DMS79 (cell line): ENCODE measurements at regions not wholly inside any gene's neighbourhood (a gene's known extent, or its start where the extent isn't known, plus 50 kb on each side); places are given as distances from the start of the nearest gene placed in this dataset.
A peak's percentile ranks its signal among the peaks of the same experiment; 100 is the strongest.

Experiments used
- DNase-seq: peaks from one replicate; lab custom pipeline; 2025; lab: John Stamatoyannopoulos, UW

DNA sequence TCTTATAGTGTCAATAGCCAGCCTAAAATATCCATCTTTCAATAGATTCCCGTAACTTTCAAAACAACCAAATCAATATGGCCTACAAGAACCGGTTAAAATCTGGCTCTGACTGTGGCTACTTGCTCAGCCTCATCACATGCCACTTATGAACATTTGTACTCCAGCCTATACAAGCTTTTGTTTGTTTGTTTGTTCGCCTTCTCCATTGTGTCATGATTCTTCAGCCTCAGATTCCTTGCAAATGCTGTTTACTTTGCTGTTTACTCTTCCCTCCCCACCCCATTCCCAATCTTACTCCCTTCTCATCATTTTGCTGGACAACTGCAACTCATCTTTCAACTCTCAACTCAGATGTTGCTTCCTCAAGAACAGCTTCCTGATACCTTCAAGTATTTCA, 161.2 kb downstream of the CAPZA3 start:
- no peak for DNase-seq

DNA sequence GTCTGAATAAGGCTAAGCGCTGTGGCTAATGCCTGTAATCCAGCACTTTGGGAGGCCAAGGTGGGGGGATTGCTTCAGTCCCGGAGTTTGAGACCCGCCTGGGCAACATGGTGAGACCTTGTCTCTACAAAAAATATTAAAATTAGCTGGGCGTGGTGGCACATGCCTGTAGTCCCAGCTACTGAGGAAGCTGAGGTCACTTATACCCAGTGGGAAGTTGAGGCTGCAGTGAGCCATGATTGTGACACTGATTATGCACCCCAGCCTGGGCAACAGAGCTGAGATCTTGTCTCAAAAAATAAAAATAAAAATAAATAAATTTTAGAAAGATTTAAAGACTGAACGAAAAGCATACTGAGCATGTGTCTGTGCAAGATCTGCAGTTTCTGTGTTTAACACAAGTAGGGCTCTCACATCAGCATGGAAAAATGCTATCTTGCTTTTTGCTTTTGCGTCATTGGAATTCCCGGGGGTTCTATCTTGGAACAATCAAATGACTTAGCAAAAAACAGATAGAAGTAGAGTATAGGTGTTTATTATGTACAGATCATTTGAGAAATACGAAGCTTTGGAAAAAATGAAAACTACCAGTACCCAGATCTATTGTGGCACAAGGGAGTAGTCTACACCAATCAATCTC, 161.9 kb downstream of the CAPZA3 start:
- no peak for DNase-seq

GRCh38 chr12:18905134-18905533, 167.2 kb downstream of the CAPZA3 start:
- DNase-seq = no peak

- no peak for DNase-seq
These were observed 168.5 kb downstream of the CAPZA3 start for GRCh38 chr12:18906395-18906794.

- no peak for DNase-seq
These were observed 169.2 kb downstream of the CAPZA3 start for GRCh38 chr12:18907127-18907526.

DNA sequence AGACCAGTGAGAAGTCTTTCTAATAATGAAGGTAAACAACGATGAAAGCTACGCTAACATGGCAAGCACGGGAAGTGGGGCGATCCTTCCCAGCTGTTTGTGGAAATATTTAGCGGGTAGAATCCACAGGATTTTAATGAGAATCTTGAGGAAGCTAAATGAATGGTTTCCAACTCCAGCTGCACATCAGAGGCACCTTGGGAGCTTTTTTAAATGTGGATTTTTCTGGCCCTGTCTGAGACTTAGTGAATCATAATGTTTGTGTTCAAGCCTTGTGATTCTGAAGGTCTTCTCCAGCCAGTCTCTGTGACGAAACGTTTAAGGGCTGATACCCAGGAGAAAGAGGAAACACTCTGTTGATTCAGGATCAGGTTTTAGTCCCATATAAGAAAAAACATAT, 169.8 kb downstream of the CAPZA3 start:
- no peak for DNase-seq

GRCh38 chr12:18908191-18908590, 170.3 kb downstream of the CAPZA3 start:
- no peak for DNase-seq

- no peak for DNase-seq
These were observed 182.1 kb downstream of the CAPZA3 start for GRCh38 chr12:18919871-18920511.

DNA sequence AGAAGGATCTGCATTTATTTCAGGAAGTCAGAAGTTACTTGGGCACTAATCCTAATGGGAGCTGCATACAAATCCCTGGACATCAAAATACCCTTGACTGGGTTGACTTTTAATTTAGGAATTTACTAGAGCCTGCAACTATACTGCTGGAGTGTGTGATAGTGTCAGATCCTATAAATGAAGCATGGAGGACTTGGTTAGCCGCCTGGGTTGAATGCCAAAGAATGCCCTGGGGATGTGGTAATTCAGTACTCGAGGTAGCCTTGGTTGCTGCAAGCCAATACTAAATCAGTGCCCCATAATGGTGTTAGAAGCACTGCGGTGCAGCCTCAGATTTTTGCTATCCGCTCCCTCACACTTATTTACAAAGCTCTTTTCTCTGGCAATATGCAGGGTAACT, 184.9 kb downstream of the CAPZA3 start:
- no peak for DNase-seq

- no peak for DNase-seq
These were observed 185.8 kb downstream of the CAPZA3 start for GRCh38 chr12:18923721-18924120.

GRCh38 chr12:18926188-18926587, 188.3 kb downstream of the CAPZA3 start:
- peak; percentile 70 for DNase-seq

GRCh38 chr12:18932211-18932610, 194.3 kb downstream of the CAPZA3 start:
- DNase-seq = no peak

- no peak for DNase-seq
These were observed 194.8 kb downstream of the CAPZA3 start for GRCh38 chr12:18932715-18933114.

DNA sequence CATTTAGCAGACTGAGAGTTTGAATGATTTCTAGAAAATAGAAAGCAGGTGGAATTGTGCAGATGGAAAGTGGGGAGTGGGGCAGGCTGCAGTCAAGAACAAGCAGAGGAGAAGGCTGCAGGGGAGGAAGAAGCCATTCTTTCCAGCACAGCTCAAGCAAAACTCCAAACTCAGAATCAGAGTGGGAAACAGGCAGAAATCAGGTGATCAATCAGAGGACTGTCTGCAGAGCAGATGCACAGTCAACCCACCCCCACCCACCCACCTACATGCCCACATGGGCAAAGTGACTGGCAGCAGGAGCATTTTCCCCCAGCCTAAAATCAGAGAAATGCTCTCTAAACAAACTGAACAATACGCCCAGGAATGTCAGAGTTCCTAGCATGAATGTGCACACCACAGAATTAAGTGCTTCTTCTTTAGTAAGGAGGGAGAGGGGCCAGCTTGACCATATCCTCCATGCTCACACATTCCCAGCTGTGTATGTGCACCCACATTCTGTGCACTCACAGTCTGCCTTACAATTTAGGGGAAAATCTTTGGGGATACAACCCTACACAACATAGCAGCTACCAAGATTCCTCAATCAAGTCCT, 194.1 kb upstream of the PLEKHA5 start:
- no peak for DNase-seq

GRCh38 chr12:18939051-18939450, 190.5 kb upstream of the PLEKHA5 start:
- DNase-seq = no peak

GRCh38 chr12:18942669-18943068, 186.9 kb upstream of the PLEKHA5 start:
- DNase-seq = no peak

- DNase-seq = no peak
These were observed 186.3 kb upstream of the PLEKHA5 start for GRCh38 chr12:18943200-18943599.

GRCh38 chr12:18946106-18946505, 183.4 kb upstream of the PLEKHA5 start:
- no peak for DNase-seq

DNA sequence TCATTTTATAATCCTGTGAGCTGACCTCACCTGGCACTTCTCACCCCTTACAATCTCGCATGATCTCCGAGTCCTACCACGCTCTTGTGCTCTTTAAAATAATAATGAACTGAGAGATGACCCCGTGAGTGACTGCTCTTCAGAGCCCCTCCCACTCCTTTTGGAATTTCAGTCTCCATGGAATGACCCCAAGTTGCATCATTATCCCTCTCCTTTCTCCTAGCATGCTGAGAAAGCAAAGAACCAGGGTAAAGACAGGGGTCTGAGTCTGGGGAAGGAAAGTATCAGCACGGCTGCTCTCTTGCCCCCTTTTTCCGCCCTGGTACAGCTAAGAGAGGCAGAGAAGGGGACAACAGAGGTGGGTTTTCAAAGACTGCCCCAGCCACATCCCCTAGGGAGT, 178.3 kb upstream of the PLEKHA5 start:
- no peak for DNase-seq

- no peak for DNase-seq
These were observed 176.0 kb upstream of the PLEKHA5 start for GRCh38 chr12:18953505-18953904.

GRCh38 chr12:18955594-18955993, 173.9 kb upstream of the PLEKHA5 start:
- no peak for DNase-seq

DNA sequence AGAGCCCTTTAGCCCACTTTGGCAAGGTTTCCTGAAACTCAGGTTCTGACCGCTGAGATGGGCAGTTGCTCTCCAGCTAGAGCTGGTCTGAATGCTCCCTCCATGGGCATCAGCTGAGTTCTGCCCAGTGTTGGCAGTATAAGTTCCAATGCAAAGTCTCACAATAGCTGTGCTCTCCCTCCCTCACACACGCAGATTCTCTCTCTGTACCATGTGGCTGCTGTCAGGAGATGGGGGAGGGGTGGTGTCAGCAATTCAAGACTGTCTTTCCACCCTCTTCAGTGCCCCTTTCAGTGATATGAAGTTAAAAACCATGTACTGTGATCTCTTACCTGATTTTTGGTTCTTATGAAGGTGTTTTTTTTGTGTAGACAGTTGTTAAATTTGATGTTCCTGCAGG, 164.3 kb upstream of the PLEKHA5 start:
- DNase-seq = no peak

GRCh38 chr12:18966954-18967353, 162.6 kb upstream of the PLEKHA5 start:
- no peak for DNase-seq

- DNase-seq = peak; percentile 96
These were observed 161.7 kb upstream of the PLEKHA5 start for GRCh38 chr12:18967814-18968213.
